ENCODE measurements at regions not wholly inside any gene's neighbourhood (a gene's known extent, or its start where the extent isn't known, plus 50 kb on each side); places are given as distances from the start of the nearest gene placed in this dataset.

DNA sequence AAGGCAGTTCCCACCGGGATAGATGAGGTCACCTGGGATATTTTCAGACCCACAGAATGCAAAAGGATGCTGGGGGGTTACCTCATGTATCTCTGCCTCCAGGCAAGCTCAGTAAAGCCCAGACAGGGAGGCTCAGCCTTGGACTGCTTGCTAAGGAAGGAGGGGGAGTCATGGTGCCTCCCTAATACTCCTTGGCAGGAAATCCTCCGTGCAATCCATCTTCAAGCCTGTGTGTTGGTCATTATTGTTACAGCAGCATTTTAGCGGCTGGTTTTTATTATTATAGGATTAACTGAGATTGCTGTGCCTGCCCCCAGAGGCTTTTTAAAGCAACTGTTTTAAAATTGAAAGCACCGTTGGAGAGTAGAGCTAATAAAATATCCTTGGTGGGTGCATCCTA, 188.5 kb upstream of the UBL3 start:
- Histone ChIP-seq H3K4me1 (ENCODE audit: control insufficient read depth in 1 of 2, insufficient read depth in 2 of 2, low read depth in 1 of 2, low read length in 1 of 2) (peaks cover 0 to 12% of the 10 kb centered on the region in 2 experiments; a peak in 2 of 4 replicates), H3K4me2 (no peak overlapping the region), H3K9me3 (no peaks in the 10 kb centered on the region), H2AFZ (ENCODE audit: low read depth) (no peak overlapping the region), H4K20me1 (ENCODE audit: insufficient read depth) (no peaks in the 10 kb centered on the region), H3K9me2 (no peaks in the 10 kb centered on the region), H3K4me3 (ENCODE audit: low read depth in 2 of 2, low read length in 1 of 2) (no peak overlapping the region), H3K27me3 (ENCODE audit: insufficient read depth) (no peaks in the 10 kb centered on the region), H3K79me2 (ENCODE audit: insufficient read depth) (no peaks in the 10 kb centered on the region), H3K36me3 (replicated peaks in 1 of 2; ENCODE audit: control insufficient read depth in 1 of 2, insufficient read depth in 2 of 2, low read length in 1 of 2) (no peaks in the 10 kb centered on the region), H3F3A (replicated peaks; ENCODE audit: insufficient read depth) (peaks cover 8% of the 10 kb centered on the region), H3K27ac (ENCODE audit: low read depth in 2 of 2, low read length in 1 of 2) (no peak overlapping the region), H3K9ac (no peak overlapping the region)
- 59% methylated on average over 4 of the region's 4 CpGs for WGBS (ENCODE audit: low lambda C conversion rate)
- ChIA-PET CTCF (interaction anchor here (1.3 kb wide), 1 partner anchor 118 kb away, joined by 3 read pairs; no protein-coding TSS in a partner anchor), POLR2A (no interaction called here)
- DNase-seq, result no peak
- TF ChIP-seq SIN3A (IDR thresholded peaks at IDR 0.05; ENCODE audit: borderline replicate concordance, low read depth, low read length), result no peak
- TF ChIP-seq POLR2AphosphoS5 (IDR thresholded peaks at IDR 0.05; ENCODE audit: low read depth, low read length), result no peak
- TF ChIP-seq GABPA (IDR thresholded peaks at IDR 0.05; ENCODE audit: low read depth), result no peak
- TF ChIP-seq YY1 (IDR thresholded peaks at IDR 0.05; ENCODE audit: low read depth), result no peak
- TF ChIP-seq, protein P1, sequence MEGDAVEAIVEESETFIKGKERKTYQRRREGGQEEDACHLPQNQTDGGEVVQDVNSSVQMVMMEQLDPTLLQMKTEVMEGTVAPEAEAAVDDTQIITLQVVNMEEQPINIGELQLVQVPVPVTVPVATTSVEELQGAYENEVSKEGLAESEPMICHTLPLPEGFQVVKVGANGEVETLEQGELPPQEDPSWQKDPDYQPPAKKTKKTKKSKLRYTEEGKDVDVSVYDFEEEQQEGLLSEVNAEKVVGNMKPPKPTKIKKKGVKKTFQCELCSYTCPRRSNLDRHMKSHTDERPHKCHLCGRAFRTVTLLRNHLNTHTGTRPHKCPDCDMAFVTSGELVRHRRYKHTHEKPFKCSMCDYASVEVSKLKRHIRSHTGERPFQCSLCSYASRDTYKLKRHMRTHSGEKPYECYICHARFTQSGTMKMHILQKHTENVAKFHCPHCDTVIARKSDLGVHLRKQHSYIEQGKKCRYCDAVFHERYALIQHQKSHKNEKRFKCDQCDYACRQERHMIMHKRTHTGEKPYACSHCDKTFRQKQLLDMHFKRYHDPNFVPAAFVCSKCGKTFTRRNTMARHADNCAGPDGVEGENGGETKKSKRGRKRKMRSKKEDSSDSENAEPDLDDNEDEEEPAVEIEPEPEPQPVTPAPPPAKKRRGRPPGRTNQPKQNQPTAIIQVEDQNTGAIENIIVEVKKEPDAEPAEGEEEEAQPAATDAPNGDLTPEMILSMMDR (IDR thresholded peaks at IDR 0.05), result peak; percentile 17; the same call in 1 of the 2 replicates
- no peak for TF ChIP-seq MXI1 (IDR thresholded peaks at IDR 0.05; ENCODE audit: low read depth, low read length)
- TF ChIP-seq RCOR1 (IDR thresholded peaks at IDR 0.05; ENCODE audit: low read length), result no peak
- no peak for TF ChIP-seq RAD21 (IDR thresholded peaks at IDR 0.05; ENCODE audit: low read length)

DNA sequence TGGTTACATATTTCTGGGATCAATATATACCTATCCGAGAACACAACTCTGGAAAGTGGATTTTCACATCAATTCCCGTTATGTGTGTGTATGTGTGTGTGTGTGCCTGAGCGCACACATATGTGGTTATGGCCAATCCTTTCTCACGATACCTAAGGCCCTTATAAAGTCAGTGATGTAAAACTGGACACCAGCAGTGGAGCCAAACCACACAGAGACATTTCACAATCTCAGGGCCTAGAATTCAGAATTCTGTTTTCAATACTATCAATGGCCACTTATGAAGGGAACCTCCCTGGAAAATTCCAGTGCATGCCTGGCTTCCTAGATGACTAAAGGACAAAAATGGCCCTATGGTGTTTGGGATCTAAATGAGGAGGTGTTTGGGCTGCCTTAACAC, 187.3 kb upstream of the UBL3 start:
- H3K27ac ChIP-seq (ENCODE audit: low read depth in 2 of 2, low read length in 1 of 2), result no peak overlapping the region
- no peak overlapping the region for H2AFZ ChIP-seq (ENCODE audit: low read depth)
- H3K36me3 ChIP-seq (replicated peaks in 1 of 2; ENCODE audit: control insufficient read depth in 1 of 2, insufficient read depth in 2 of 2, low read length in 1 of 2), result no peaks in the 10 kb centered on the region
- CTCF ChIA-PET, result no interaction called here
- H3K27me3 ChIP-seq (ENCODE audit: insufficient read depth), result no peaks in the 10 kb centered on the region
- H3F3A ChIP-seq (replicated peaks; ENCODE audit: insufficient read depth), result peaks cover 14% of the 10 kb centered on the region
- WGBS (ENCODE audit: low lambda C conversion rate), result 80% methylated on average over 4 of the region's 4 CpGs
- no peak for DNase-seq
- H3K4me2 ChIP-seq, result no peak overlapping the region
- POLR2A ChIA-PET, result no interaction called here
- no peaks in the 10 kb centered on the region for H3K9me2 ChIP-seq
- no peak for TF ChIP-seq TCF12 (IDR thresholded peaks at IDR 0.05)
- TF ChIP-seq RXRA (IDR thresholded peaks at IDR 0.05; ENCODE audit: borderline replicate concordance, low read depth), result no peak
- TF ChIP-seq, protein P2, sequence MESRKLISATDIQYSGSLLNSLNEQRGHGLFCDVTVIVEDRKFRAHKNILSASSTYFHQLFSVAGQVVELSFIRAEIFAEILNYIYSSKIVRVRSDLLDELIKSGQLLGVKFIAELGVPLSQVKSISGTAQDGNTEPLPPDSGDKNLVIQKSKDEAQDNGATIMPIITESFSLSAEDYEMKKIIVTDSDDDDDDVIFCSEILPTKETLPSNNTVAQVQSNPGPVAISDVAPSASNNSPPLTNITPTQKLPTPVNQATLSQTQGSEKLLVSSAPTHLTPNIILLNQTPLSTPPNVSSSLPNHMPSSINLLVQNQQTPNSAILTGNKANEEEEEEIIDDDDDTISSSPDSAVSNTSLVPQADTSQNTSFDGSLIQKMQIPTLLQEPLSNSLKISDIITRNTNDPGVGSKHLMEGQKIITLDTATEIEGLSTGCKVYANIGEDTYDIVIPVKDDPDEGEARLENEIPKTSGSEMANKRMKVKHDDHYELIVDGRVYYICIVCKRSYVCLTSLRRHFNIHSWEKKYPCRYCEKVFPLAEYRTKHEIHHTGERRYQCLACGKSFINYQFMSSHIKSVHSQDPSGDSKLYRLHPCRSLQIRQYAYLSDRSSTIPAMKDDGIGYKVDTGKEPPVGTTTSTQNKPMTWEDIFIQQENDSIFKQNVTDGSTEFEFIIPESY (IDR thresholded peaks at IDR 0.05; ENCODE audit: borderline replicate concordance, low read depth), result no peak
- no peak for TF ChIP-seq EP300 (IDR thresholded peaks at IDR 0.05; ENCODE audit: borderline replicate concordance in 1 of 2, low read depth in 1 of 2, low read length in 1 of 2)
- TF ChIP-seq, protein P3, sequence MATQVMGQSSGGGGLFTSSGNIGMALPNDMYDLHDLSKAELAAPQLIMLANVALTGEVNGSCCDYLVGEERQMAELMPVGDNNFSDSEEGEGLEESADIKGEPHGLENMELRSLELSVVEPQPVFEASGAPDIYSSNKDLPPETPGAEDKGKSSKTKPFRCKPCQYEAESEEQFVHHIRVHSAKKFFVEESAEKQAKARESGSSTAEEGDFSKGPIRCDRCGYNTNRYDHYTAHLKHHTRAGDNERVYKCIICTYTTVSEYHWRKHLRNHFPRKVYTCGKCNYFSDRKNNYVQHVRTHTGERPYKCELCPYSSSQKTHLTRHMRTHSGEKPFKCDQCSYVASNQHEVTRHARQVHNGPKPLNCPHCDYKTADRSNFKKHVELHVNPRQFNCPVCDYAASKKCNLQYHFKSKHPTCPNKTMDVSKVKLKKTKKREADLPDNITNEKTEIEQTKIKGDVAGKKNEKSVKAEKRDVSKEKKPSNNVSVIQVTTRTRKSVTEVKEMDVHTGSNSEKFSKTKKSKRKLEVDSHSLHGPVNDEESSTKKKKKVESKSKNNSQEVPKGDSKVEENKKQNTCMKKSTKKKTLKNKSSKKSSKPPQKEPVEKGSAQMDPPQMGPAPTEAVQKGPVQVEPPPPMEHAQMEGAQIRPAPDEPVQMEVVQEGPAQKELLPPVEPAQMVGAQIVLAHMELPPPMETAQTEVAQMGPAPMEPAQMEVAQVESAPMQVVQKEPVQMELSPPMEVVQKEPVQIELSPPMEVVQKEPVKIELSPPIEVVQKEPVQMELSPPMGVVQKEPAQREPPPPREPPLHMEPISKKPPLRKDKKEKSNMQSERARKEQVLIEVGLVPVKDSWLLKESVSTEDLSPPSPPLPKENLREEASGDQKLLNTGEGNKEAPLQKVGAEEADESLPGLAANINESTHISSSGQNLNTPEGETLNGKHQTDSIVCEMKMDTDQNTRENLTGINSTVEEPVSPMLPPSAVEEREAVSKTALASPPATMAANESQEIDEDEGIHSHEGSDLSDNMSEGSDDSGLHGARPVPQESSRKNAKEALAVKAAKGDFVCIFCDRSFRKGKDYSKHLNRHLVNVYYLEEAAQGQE (IDR thresholded peaks at IDR 0.05; ENCODE audit: low read depth, low read length), result no peak
- TF ChIP-seq FOXJ3 (CRISPR knock-in tag; IDR thresholded peaks at IDR 0.05), result no peak
- TF ChIP-seq EZH2phosphoT487 (IDR thresholded peaks at IDR 0.05; ENCODE audit: borderline replicate concordance, low read depth), result no peak
- TF ChIP-seq, protein P4, sequence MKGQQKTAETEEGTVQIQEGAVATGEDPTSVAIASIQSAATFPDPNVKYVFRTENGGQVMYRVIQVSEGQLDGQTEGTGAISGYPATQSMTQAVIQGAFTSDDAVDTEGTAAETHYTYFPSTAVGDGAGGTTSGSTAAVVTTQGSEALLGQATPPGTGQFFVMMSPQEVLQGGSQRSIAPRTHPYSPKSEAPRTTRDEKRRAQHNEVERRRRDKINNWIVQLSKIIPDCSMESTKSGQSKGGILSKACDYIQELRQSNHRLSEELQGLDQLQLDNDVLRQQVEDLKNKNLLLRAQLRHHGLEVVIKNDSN (IDR thresholded peaks at IDR 0.05; ENCODE audit: borderline replicate concordance, low read depth), result no peak
- TF ChIP-seq RFX5 (IDR thresholded peaks at IDR 0.05; ENCODE audit: low read length), result no peak
- peaks cover 0 to 20% of the 10 kb centered on the region in 2 experiments; a peak in 3 of 4 replicates for H3K4me1 ChIP-seq (ENCODE audit: control insufficient read depth in 1 of 2, insufficient read depth in 2 of 2, low read depth in 1 of 2, low read length in 1 of 2)
- H3K9ac ChIP-seq, result no peak overlapping the region
- no peaks in the 10 kb centered on the region for H4K20me1 ChIP-seq (ENCODE audit: insufficient read depth)
- no peaks in the 10 kb centered on the region for H3K79me2 ChIP-seq (ENCODE audit: insufficient read depth)
- H3K4me3 ChIP-seq (ENCODE audit: low read depth in 2 of 2, low read length in 1 of 2), result no peak overlapping the region
- no peaks in the 10 kb centered on the region for H3K9me3 ChIP-seq

All from SK-N-SH (cell line).